GM10266 (cell line): ENCODE measurements at regions not wholly inside any gene's neighbourhood (a gene's known extent, or its start where the extent isn't known, plus 50 kb on each side); places are given as distances from the start of the nearest gene placed in this dataset.

Experiments used
- DNase-seq: peaks from one replicate; pipeline ENCODE4 v3.0.0; 2012; ENCODE audit errors: extremely low spot score
- CTCF ChIP-seq: IDR thresholded peaks from 2 replicates; pipeline ENCODE4 v1.5.1; 2012; ENCODE audit warnings: mild to moderate bottlenecking, low read depth; ENCODE audit not compliant: control insufficient read depth, insufficient read depth; ENCODE audit errors: missing control alignments

GRCh38 chr20:60240986-60241385, 282.8 kb downstream of the CDH26 start:
- TF ChIP-seq CTCF, result no peak
- no peak for DNase-seq

- TF ChIP-seq CTCF, result no peak
- no peak for DNase-seq
Measured at GRCh38 chr20:60242836-60243505, 284.7 kb downstream of the CDH26 start.

GRCh38 chr20:60244373-60245146, 286.3 kb downstream of the CDH26 start:
- no peak for DNase-seq
- no peak for TF ChIP-seq CTCF

- no peak for DNase-seq
Measured at GRCh38 chr20:60246751-60247150, 288.5 kb downstream of the CDH26 start.

GRCh38 chr20:60249436-60249835, 291.2 kb downstream of the CDH26 start:
- no peak for TF ChIP-seq CTCF
- no peak for DNase-seq

More at GRCh38 chr20:60246751-60247150, 288.5 kb downstream of the CDH26 start:
- TF ChIP-seq CTCF, result no peak

GRCh38 chr20:60250251-60250650, 292.0 kb downstream of the CDH26 start:
- no peak for DNase-seq

More at GRCh38 chr20:60250251-60250650, 292.0 kb downstream of the CDH26 start:
- no peak for TF ChIP-seq CTCF
